GM18505 (cell line): ENCODE measurements at regions not wholly inside any gene's neighbourhood (a gene's known extent, or its start where the extent isn't known, plus 50 kb on each side); places are given as distances from the start of the nearest gene placed in this dataset.

Experiments used
- ATAC-seq: cut with Tn5 transposase; IDR thresholded peaks from one replicate; pipeline ENCODE4 v1.9.1; 2021; ENCODE audit not compliant: unreplicated experiment
- POLR2A ChIP-seq: IDR thresholded peaks from 4 replicates; pipeline ENCODE4 v1.6.1; 2011; ENCODE audit warnings: borderline replicate concordance; ENCODE audit not compliant: insufficient read depth, insufficient read length; ENCODE audit errors: extremely low read depth

DNA sequence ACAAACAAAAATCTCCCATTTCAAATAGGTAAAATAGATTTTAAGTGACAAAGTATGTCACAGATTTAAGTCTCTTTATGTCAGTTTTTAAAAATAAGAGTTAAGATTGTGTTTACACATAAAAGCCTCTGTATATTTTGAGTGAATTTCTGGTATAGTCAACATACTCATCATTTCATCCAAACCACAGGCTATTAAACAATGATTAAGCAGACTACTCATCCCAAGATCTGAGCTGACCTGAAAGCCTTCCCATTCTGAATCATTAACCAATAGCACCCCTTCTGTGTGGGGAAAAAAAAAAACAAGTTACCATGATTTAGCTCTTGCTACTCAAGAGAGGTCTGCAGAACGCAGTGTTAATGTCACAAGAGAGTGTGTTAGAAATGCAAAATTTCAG is 284.4 kb upstream of the NBEA start:
- no peak for TF ChIP-seq POLR2A
- ATAC-seq = no peak

GRCh38 chr13:34667286-34668218 is 274.5 kb upstream of the NBEA start:
- no peak for ATAC-seq
- no peak for TF ChIP-seq POLR2A

DNA sequence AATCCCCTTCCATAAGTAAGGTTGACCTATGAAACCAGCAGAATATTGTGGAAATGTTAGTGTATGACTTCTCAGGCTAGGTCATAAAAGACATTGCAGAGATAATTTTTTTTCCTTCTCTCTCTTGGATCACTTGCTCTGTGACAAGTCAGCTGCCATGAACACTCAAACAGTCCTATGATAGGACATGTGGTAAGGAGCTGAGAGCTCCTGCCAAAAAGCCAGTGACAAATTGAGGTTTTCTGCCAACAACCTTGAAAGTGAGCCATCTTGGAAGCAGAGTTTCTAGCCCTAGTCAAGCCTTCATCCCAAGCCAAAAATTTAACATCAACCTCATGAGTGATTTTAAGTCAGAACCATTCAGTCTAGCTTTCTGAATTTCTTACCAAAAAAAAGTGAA is 270.9 kb upstream of the NBEA start:
- ATAC-seq = no peak
- no peak for TF ChIP-seq POLR2A

- no peak for TF ChIP-seq POLR2A
- ATAC-seq = no peak
Observed at GRCh38 chr13:34672631-34673030, 269.4 kb upstream of the NBEA start.

GRCh38 chr13:34675626-34676025 is 266.4 kb upstream of the NBEA start:
- no peak for TF ChIP-seq POLR2A

DNA sequence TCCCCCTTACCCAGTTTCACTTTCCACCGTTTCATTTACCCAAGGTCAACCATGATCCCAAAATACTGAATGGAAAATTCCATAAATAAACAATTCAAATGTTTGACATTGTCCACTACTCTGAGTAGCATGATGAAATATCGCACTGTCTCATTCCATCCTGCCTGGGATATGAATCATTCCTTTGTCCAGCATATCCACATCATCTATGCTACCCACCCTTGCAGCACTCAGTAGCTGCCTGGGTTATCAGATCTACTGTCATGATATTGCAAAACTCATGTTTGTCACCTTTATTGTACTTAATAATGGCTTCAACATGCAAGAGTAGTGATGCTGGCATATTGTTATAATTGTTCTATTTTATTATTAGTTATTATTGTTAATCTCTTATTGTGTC is 263.9 kb upstream of the NBEA start:
- no peak for TF ChIP-seq POLR2A
- ATAC-seq = no peak

More at GRCh38 chr13:34675626-34676025, 266.4 kb upstream of the NBEA start:
- ATAC-seq = no peak

- ATAC-seq = no peak
- TF ChIP-seq POLR2A = no peak
Observed at GRCh38 chr13:34681405-34681955, 260.6 kb upstream of the NBEA start.

DNA sequence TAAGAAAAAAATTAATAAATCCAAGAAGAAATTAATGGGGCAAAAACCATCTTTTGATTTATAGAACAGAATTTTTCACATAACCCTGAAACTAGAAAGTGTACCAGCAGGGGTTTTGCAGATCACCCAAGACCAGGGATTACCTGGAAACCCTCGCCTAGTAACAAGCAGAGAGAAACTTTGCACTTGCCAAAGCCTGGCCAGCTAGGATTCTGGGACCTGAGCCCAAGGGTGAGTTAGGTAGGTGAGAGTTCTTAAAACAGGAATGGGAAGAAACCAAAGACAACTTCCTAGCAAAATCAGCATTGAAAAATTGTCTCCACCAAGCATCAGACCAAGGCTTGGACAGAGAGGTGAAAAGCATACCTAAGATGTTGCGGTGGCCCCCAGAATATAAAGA is 247.0 kb upstream of the NBEA start:
- no peak for ATAC-seq
- TF ChIP-seq POLR2A = no peak

DNA sequence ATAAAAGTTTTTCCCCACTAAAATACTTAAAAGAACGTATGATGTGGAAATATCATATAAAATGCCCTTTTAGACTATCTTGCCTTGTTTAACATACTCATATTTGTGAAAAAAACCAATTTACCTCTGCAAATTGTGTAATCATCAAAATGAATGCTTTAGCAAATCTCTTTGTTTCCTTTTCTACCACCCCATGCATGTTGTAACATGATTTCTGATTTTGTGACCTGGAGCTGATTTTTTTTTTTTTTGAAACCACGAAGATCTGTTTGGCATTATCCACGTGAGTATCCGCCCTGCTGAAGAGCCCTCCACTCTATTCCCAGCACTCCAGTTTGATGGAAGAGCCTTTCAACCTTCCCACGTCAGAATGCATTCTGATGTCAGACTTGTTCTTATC is 245.8 kb upstream of the NBEA start:
- no peak for TF ChIP-seq POLR2A
- ATAC-seq = no peak

DNA sequence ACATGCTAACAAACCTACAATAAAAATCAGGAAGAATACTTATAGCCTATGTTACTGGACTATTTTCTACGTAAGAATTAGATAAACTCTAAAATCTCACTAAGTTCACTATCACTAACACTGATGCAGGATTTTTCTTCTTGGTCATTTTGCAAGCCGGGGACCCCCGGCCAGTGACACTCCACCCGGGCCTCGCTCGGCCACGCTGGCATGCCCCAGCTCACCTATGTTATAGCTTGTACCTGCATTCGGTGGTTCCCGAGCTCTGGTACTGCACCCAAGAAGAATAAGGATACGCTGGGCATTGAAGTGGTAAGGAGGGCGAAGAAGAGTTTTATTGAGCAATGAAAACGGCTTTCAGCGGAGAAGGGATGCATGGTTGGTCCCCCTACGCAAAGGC is 245.3 kb upstream of the NBEA start:
- no peak for ATAC-seq
- TF ChIP-seq POLR2A = no peak

- TF ChIP-seq POLR2A = no peak
- ATAC-seq = no peak
Observed at GRCh38 chr13:34698945-34699344, 243.1 kb upstream of the NBEA start.

DNA sequence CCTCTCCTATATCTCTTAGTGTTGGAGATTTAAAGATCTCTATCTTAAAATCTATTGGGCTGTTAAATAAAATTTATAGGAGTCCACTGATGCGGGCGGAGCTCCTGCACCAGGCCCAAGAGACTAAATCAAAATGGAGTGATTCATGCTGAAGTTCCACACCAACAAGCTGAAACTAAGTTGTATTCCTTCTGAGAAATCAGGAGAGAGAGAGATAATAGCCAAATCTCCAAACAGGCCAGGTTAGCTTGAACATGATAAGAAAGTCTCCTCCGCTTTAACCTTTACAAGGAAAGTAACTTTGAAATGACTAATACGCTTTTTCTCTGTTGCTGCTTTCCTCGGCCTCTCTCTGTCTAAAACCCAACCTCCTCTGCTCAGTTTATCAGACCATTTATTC is 241.9 kb upstream of the NBEA start:
- no peak for TF ChIP-seq POLR2A
- no peak for ATAC-seq

DNA sequence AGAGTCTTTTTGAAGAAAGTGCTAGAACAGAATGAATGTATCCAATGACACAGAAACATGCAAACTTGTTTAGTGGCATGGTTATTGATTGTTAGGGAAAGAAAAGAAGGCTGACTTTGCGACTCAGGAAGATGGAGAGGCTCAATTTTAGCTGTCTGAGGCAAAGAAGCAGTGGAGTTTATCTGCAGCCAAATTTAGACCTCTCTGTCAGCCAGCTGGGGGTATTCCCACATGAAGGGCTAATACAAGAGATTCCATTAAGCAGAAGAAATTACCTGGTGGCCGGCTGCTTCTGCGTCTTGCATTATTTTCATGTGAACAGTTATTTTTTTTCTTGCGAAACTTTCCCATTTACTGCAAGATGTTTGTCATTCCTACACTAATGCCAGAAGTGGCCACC is 240.2 kb upstream of the NBEA start:
- no peak for TF ChIP-seq POLR2A
- no peak for ATAC-seq
